ENCODE measurements at regions not wholly inside any gene's neighbourhood (a gene's known extent, or its start where the extent isn't known, plus 50 kb on each side); places are given as distances from the start of the nearest gene placed in this dataset.

GRCh38 chr12:19779395-19780056 is 340.2 kb downstream of the AEBP2 start:
- BruUV-seq (replicated peaks) = no TSS peak
- no peak overlapping the region for H3K4me2 ChIP-seq (ENCODE audit: low read length)
- H3K27ac ChIP-seq (ENCODE audit: low read depth, low read length) = no peak overlapping the region
- ChIA-PET RAD21 (ENCODE audit: low non-redundant PET in 1 of 2, low total read pairs in 2 of 2, uncharacterized antibody in 2 of 2, unreplicated experiment in 2 of 2) (no interaction called here), POLR2A (no interaction called here), CTCF (interaction anchor here (1.7 kb wide), 1 partner anchor 22 kb away, joined by 4 read pairs; no protein-coding TSS in a partner anchor)
- no peak for TF ChIP-seq FOSL1 (IDR thresholded peaks at IDR 0.05; ENCODE audit: low read depth)
- TF ChIP-seq EGR1 (IDR thresholded peaks at IDR 0.05; ENCODE audit: low read depth) = no peak
- TF ChIP-seq CBX3 (IDR thresholded peaks at IDR 0.05; ENCODE audit: low read depth) = no peak
- no peak for TF ChIP-seq TCF7L2 (IDR thresholded peaks at IDR 0.05; ENCODE audit: borderline replicate concordance, extremely low read depth, insufficient read depth, insufficient read length)
- TF ChIP-seq REST (IDR thresholded peaks at IDR 0.05; ENCODE audit: low read depth) = no peak
- TF ChIP-seq RAD21 (IDR thresholded peaks at IDR 0.05; ENCODE audit: low read depth) = no peak
- TF ChIP-seq EZH2phosphoT487 (IDR thresholded peaks at IDR 0.05; ENCODE audit: borderline replicate concordance) = no peak
- TF ChIP-seq ZFX (IDR thresholded peaks at IDR 0.05) = no peak
- no peak for TF ChIP-seq ZBTB33 (IDR thresholded peaks at IDR 0.05; ENCODE audit: extremely low read depth, insufficient replicate concordance, low read length)
- TF ChIP-seq EZH2 (IDR thresholded peaks at IDR 0.05) = no peak
- no peak for TF ChIP-seq ZNF274 (IDR thresholded peaks at IDR 0.05; ENCODE audit: low read depth, low read length)
- no peak for TF ChIP-seq CEBPB (IDR thresholded peaks at IDR 0.05; ENCODE audit: low read depth)
- TF ChIP-seq YY1 (IDR thresholded peaks at IDR 0.05; ENCODE audit: extremely low read depth, insufficient replicate concordance, low read depth, low read length) = no peak
- H3K4me3 ChIP-seq (replicated peaks in 1 of 2; ENCODE audit: low read depth in 1 of 2, low read length in 2 of 2) = no peak overlapping the region
- no peaks in the 10 kb centered on the region for H3K9me3 ChIP-seq (ENCODE audit: control insufficient read depth in 1 of 2, insufficient read depth in 1 of 2, low read depth in 1 of 2, low read length in 2 of 2)
- no peak overlapping the region for H2AFZ ChIP-seq (ENCODE audit: low read depth, low read length, poor library complexity, severe bottlenecking)
- no peak overlapping the region for H3K9ac ChIP-seq (ENCODE audit: low read length)
- H3K79me2 ChIP-seq (ENCODE audit: insufficient read depth, low read length) = no peaks in the 10 kb centered on the region
- no peaks in the 10 kb centered on the region for H3K27me3 ChIP-seq (ENCODE audit: insufficient read depth, low read length)
- no peaks in the 10 kb centered on the region for H3K9me2 ChIP-seq (ENCODE audit: insufficient read depth)
- intact Hi-C loops (cut with micrococcal nuclease) = no loop called here
- H3K36me3 ChIP-seq (ENCODE audit: control insufficient read depth in 1 of 2, insufficient read depth in 2 of 2, low read length in 2 of 2) = no peaks in the 10 kb centered on the region
- DNase-seq (ENCODE audit: low read depth, low spot score) = no peak
- H3K4me1 ChIP-seq (ENCODE audit: control insufficient read depth in 1 of 2, insufficient read depth in 2 of 2, low read length in 2 of 2) = no peaks in the 10 kb centered on the region
- no peaks in the 10 kb centered on the region for H4K20me1 ChIP-seq (ENCODE audit: insufficient read depth)
- ATAC-seq = no peak
